GM21717 (cell line): ENCODE measurements at regions not wholly inside any gene's neighbourhood (a gene's known extent, or its start where the extent isn't known, plus 50 kb on each side); places are given as distances from the start of the nearest gene placed in this dataset.
"Not testable (repeated sequence)": the region's sequence is repeated elsewhere in the genome, so short reads cannot be mapped to it uniquely, and the experiment has no call there.

Experiments used
- ATAC-seq: cut with Tn5 transposase; IDR thresholded peaks from one replicate; pipeline ENCODE4 v1.9.1; 2021; ENCODE audit warnings: mild to moderate bottlenecking, moderate library complexity; ENCODE audit not compliant: unreplicated experiment

GRCh38 chr4:170736710-170737109 lies 647.0 kb upstream of the AADAT start:
- no peak for ATAC-seq

GRCh38 chr4:170729897-170730296 lies 640.1 kb upstream of the AADAT start:
- ATAC-seq: peak; percentile 54

GRCh38 chr4:170729236-170729635 lies 639.5 kb upstream of the AADAT start:
- no peak for ATAC-seq

GRCh38 chr4:170724191-170724590 lies 634.4 kb upstream of the AADAT start:
- ATAC-seq: no peak

GRCh38 chr4:170723171-170723570 lies 633.4 kb upstream of the AADAT start:
- no peak for ATAC-seq

- no peak for ATAC-seq
Measured at GRCh38 chr4:170721812-170722373, 632.1 kb upstream of the AADAT start.

GRCh38 chr4:170716868-170717267 lies 627.1 kb upstream of the AADAT start:
- ATAC-seq: no peak

GRCh38 chr4:170705907-170706306 lies 616.2 kb upstream of the AADAT start:
- ATAC-seq: no peak

GRCh38 chr4:170700064-170700463 lies 610.3 kb upstream of the AADAT start:
- ATAC-seq: no peak

- ATAC-seq: peak; percentile 80
Measured at GRCh38 chr4:170698334-170698733, 608.6 kb upstream of the AADAT start.

- peak; percentile 64 for ATAC-seq
Measured at GRCh38 chr4:170697845-170698244, 608.1 kb upstream of the AADAT start.

GRCh38 chr4:170697045-170697444 lies 607.3 kb upstream of the AADAT start:
- ATAC-seq: no peak

GRCh38 chr4:170691168-170691567 lies 601.4 kb upstream of the AADAT start:
- no peak for ATAC-seq

- no peak for ATAC-seq
Measured at GRCh38 chr4:170687751-170688150, 598.0 kb upstream of the AADAT start.

GRCh38 chr4:170685701-170686100 lies 595.9 kb upstream of the AADAT start:
- ATAC-seq: not testable (repeated sequence)

GRCh38 chr4:170682558-170683294 lies 593.0 kb upstream of the AADAT start:
- no peak for ATAC-seq

- ATAC-seq: not testable (repeated sequence)
Measured at GRCh38 chr4:170682087-170682486, 592.3 kb upstream of the AADAT start.

GRCh38 chr4:170675568-170676262 lies 586.0 kb upstream of the AADAT start:
- ATAC-seq: peak; percentile 84

- ATAC-seq: no peak
Measured at GRCh38 chr4:170674176-170674575, 584.4 kb upstream of the AADAT start.

GRCh38 chr4:170672381-170672965 lies 582.7 kb upstream of the AADAT start:
- ATAC-seq: no peak

- no peak for ATAC-seq
Measured at GRCh38 chr4:170671171-170671570, 581.4 kb upstream of the AADAT start.

GRCh38 chr4:170667814-170668213 lies 578.1 kb upstream of the AADAT start:
- ATAC-seq: no peak
